HCT116 (cell line): ENCODE measurements at regions not wholly inside any gene's neighbourhood (a gene's known extent, or its start where the extent isn't known, plus 50 kb on each side); places are given as distances from the start of the nearest gene placed in this dataset.

Source experiments
- EZH2 ChIP-seq: fragments of 200-600 bp; sonication (generic); IDR thresholded peaks from 2 replicates; pipeline ENCODE4 v1.6.1; 2017; ENCODE audit warnings: antibody characterized with exemption, mixed run types
- JUND ChIP-seq: IDR thresholded peaks from 2 replicates; pipeline ENCODE4 v1.6.1; 2012
- POLR2A ChIP-seq: IDR thresholded peaks from 2 replicates; pipeline ENCODE4 v1.7.0; 2011; ENCODE audit warnings: borderline replicate concordance; ENCODE audit not compliant: insufficient read depth, insufficient read length; ENCODE audit errors: extremely low read depth
- RAD21 ChIP-seq: IDR thresholded peaks from 2 replicates; pipeline ENCODE4 v1.6.1; 2012; ENCODE audit warnings: low read depth, mild to moderate bottlenecking
- SP1 ChIP-seq: IDR thresholded peaks from 2 replicates; pipeline ENCODE4 v1.6.1; 2012; ENCODE audit warnings: low read depth
- SRF ChIP-seq: IDR thresholded peaks from 2 replicates; pipeline ENCODE4 v1.6.1; 2012; ENCODE audit warnings: low read depth
- YY1 ChIP-seq: IDR thresholded peaks from 2 replicates; pipeline ENCODE4 v1.6.1; 2011; ENCODE audit warnings: low read length, low read depth, moderate library complexity, mild to moderate bottlenecking; ENCODE audit not compliant: insufficient replicate concordance; ENCODE audit errors: extremely low read depth
- ZBTB33 ChIP-seq: IDR thresholded peaks from 2 replicates; pipeline ENCODE4 v1.6.1; 2011; ENCODE audit warnings: mild to moderate bottlenecking, low read length, moderate library complexity; ENCODE audit not compliant: insufficient replicate concordance; ENCODE audit errors: extremely low read depth
- ZNF274 ChIP-seq: fragments of 200-500 bp; sonication (Bioruptor generic); IDR thresholded peaks from 2 replicates; pipeline ENCODE4 v1.6.1; 2014; ENCODE audit warnings: mild to moderate bottlenecking, low read depth, low read length, inconsistent platforms
- TF ChIP-seq, protein P1 (sequence below), 3 experiments: fragments of 200-600 bp in 1 of 3; sonication (generic) in 1 of 3; IDR thresholded peaks in 2 of 3; conservative IDR thresholded peaks in 1 of 3; 2 replicates each; pipeline ENCODE4 v1.5.1; 2012 to 2017; ENCODE audit warnings: low read depth in 2 of 3, low read length in 2 of 3, antibody characterized with exemption in 1 of 3, borderline replicate concordance in 1 of 3, control low read depth in 1 of 3, mild to moderate bottlenecking in 1 of 3, mixed read lengths in 1 of 3, mixed run types in 1 of 3, moderate library complexity in 1 of 3; ENCODE audit not compliant: insufficient read depth in 1 of 3

GRCh38 chr3:106765342-106765741 is 611.9 kb upstream of the CCDC54 start:
- TF ChIP-seq POLR2A (no peak), RAD21 (no peak), ZBTB33 (no peak), ZNF274 (no peak), EZH2 (no peak), SP1 (0 out of 2 replicates have a peak, but pooled peaks have one; percentile 39), YY1 (no peak), JUND (peak; percentile 33), SRF (peak; percentile 94)
- TF ChIP-seq, protein P1, sequence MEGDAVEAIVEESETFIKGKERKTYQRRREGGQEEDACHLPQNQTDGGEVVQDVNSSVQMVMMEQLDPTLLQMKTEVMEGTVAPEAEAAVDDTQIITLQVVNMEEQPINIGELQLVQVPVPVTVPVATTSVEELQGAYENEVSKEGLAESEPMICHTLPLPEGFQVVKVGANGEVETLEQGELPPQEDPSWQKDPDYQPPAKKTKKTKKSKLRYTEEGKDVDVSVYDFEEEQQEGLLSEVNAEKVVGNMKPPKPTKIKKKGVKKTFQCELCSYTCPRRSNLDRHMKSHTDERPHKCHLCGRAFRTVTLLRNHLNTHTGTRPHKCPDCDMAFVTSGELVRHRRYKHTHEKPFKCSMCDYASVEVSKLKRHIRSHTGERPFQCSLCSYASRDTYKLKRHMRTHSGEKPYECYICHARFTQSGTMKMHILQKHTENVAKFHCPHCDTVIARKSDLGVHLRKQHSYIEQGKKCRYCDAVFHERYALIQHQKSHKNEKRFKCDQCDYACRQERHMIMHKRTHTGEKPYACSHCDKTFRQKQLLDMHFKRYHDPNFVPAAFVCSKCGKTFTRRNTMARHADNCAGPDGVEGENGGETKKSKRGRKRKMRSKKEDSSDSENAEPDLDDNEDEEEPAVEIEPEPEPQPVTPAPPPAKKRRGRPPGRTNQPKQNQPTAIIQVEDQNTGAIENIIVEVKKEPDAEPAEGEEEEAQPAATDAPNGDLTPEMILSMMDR (IDR thresholded peaks at IDR 0.05 in 2 of 3, conservative IDR thresholded peaks at IDR 0.05 in 1 of 3; ENCODE audit: borderline replicate concordance in 1 of 3, insufficient read depth in 1 of 3, low read depth in 2 of 3, low read length in 2 of 3): no peak
